ENCODE measurements at regions not wholly inside any gene's neighbourhood (a gene's known extent, or its start where the extent isn't known, plus 50 kb on each side); places are given as distances from the start of the nearest gene placed in this dataset.

DNA sequence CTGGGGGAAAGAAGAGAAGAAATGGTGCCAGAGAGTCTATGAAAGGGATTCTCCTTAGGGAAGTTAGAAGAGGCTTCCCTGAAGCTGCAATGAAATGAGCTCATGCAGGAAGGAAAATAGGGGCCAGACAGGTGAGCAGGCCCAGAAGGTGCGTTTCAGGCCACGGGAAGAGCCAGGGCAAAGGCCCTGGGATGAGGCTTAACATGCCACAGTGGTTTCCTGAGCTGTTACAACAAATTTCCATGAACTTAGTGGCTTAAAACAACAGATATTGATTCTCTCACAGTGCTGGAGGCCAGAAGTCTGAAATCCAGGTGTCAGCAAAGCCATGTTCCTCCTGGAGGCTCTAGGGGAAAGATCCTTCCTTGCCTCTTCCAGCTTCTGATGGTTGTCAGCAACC, 167.9 kb downstream of the TFAP2C start:
- H3K4me3 ChIP-seq (ENCODE audit: control insufficient read depth, low read depth, low read length): no peak overlapping the region
- TF ChIP-seq, protein P1, sequence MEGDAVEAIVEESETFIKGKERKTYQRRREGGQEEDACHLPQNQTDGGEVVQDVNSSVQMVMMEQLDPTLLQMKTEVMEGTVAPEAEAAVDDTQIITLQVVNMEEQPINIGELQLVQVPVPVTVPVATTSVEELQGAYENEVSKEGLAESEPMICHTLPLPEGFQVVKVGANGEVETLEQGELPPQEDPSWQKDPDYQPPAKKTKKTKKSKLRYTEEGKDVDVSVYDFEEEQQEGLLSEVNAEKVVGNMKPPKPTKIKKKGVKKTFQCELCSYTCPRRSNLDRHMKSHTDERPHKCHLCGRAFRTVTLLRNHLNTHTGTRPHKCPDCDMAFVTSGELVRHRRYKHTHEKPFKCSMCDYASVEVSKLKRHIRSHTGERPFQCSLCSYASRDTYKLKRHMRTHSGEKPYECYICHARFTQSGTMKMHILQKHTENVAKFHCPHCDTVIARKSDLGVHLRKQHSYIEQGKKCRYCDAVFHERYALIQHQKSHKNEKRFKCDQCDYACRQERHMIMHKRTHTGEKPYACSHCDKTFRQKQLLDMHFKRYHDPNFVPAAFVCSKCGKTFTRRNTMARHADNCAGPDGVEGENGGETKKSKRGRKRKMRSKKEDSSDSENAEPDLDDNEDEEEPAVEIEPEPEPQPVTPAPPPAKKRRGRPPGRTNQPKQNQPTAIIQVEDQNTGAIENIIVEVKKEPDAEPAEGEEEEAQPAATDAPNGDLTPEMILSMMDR (IDR thresholded peaks at IDR 0.05; ENCODE audit: control insufficient read depth, insufficient read depth, low read depth, low read length, missing control alignments): no peak
- DNase-seq (ENCODE audit: low read depth): no peak

DNA sequence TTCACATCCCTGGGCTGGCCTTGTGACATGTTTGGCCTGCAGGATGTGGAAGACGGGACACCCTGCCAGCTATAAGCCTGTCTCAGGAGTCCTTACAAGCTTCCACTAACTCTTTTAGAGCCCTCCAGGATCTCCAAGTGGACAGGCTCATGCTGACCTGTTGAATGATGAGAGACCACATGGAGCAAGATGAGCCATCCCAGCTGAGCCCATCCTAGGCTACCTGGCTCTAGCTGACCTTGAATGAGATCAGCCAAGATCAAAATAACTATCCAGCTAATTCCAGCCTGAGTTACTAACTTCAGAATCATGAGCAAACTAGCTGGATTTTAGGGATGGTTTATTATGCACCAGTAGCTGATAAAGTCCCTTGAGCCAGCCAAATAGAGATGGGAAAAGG, 169.5 kb downstream of the TFAP2C start:
- TF ChIP-seq, protein P1 (IDR thresholded peaks at IDR 0.05; ENCODE audit: control insufficient read depth, insufficient read depth, low read depth, low read length, missing control alignments): no peak
- DNase-seq (ENCODE audit: low read depth): no peak
- no peak overlapping the region for H3K4me3 ChIP-seq (ENCODE audit: control insufficient read depth, low read depth, low read length)

DNA sequence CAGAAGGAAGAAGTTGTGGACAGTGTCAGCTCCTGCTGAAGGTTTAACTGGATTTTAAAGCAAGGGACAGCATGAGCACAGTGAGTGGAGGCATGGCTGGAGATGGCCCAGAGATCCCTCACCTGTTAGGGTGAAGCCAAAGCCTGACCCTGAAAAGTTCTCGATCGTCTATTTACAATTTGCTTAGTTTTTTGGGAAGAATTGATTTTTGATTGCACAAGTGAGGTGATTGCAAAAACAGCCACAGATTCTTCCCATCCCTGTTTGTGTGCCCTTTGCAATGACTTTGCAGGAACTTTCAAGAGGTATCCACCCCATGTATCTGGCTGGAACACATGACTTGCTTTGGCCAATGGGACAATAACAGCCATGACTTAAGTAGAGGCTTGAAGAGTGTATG, 170.1 kb downstream of the TFAP2C start:
- TF ChIP-seq, protein P1 (IDR thresholded peaks at IDR 0.05; ENCODE audit: control insufficient read depth, insufficient read depth, low read depth, low read length, missing control alignments): no peak
- DNase-seq (ENCODE audit: low read depth): no peak
- no peak overlapping the region for H3K4me3 ChIP-seq (ENCODE audit: control insufficient read depth, low read depth, low read length)

DNA sequence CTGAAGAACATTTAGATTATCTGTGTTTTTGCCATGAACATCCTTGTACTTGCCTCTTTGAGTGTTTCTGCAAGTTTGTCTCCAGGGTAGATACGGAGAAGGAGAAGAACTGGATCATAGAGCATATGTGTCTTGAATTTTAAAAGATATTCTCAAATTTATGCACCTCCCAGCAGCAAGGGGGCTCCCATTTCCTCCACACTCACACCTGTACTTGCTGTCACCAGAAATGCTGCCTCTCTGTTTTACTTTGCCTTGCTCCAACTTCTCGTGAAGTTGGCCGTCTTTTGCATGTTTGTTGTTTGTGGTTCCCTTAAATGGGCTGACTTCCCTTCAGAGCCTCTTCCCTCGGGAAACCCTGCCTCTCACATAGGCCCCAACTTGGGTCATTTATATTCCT, 171.0 kb downstream of the TFAP2C start:
- no peak overlapping the region for H3K4me3 ChIP-seq (ENCODE audit: control insufficient read depth, low read depth, low read length)
- TF ChIP-seq, protein P1 (IDR thresholded peaks at IDR 0.05; ENCODE audit: control insufficient read depth, insufficient read depth, low read depth, low read length, missing control alignments): no peak
- no peak for DNase-seq (ENCODE audit: low read depth)

DNA sequence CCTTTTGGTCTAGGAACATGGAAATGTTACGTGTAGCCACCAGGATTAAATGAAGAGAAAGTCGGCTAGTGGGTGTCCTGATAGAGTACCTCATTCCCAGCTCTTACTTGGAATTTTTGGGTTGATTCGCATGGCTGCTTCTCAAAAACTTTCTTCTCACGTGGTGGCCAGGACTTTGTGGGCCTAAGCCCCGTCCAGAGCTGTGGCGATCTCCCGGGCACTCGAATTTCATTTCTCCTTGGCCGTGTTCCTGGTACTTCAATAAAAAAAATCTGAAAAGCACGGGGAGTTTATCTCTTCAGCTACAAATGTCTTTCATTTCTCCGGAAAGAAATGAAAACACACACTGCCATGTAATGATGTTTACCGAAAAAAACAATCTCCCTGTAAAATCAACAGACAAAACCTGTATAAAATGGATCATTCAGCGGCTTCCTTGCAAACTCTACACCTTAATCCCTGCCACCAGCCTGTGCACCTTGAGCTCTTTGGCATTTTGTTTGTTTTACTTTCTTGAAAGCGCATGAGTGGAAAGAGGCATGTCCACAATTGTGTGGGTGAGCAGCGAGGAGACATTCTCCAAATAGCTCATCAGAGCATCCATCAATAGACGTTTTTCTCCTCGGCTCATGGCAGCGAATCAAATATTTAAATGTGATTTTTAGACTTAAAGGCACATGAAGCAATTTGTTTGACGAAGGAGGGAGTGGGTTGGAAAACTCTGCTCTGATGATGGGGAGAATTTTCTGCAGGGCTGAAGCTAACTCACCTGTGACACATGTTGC, 173.1 kb downstream of the TFAP2C start:
- no peak for DNase-seq (ENCODE audit: low read depth)
- TF ChIP-seq, protein P1 (IDR thresholded peaks at IDR 0.05; ENCODE audit: control insufficient read depth, insufficient read depth, low read depth, low read length, missing control alignments): no peak
- no peak overlapping the region for H3K4me3 ChIP-seq (ENCODE audit: control insufficient read depth, low read depth, low read length)

DNA sequence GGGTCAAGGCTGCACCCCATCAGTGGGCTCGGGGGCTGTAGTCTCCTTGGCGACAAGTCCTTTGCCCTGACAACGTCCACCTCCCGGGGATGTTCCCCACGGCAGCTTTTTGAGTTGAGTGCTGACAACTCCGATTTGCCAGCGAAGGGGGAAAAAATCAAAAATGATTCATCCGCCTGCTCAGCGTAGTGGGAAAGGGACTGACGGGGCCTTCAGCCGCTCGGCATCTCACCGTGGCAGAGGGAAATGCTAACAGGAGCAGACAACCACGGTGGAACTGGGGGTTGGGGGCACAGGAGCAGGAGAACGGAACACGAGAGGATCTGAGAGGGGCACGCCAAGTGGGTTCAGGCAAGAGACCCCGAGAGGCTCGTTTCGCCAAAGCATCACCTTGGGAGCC, 173.7 kb downstream of the TFAP2C start:
- H3K4me3 ChIP-seq (ENCODE audit: control insufficient read depth, low read depth, low read length): no peak overlapping the region
- DNase-seq (ENCODE audit: low read depth): no peak
- TF ChIP-seq, protein P1 (IDR thresholded peaks at IDR 0.05; ENCODE audit: control insufficient read depth, insufficient read depth, low read depth, low read length, missing control alignments): no peak

Data from AG09309 (cell line).